ENCODE measurements at regions not wholly inside any gene's neighbourhood (a gene's known extent, or its start where the extent isn't known, plus 50 kb on each side); places are given as distances from the start of the nearest gene placed in this dataset.

DNA sequence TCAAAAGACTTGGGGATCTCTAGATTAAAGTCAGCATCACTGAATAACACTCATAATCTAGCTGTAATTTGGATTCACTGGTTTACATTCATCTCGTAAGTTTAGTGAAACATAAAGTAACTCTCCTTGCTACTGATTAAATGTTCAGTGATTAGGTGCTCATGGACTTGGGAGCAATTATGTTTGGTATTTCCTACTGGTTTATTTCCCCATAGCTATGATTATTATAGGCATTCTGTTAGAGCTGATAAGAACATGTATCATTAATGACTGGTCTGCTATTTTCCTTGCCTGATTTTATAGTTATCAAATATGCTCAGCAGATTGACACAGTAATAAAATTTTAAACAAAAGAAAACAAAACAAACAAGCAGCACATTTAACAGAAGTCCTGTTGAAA, 334.7 kb upstream of the SLC8A1 start:
- DNase-seq (ENCODE audit: low read depth) = no peak
- TF ChIP-seq, protein P1, sequence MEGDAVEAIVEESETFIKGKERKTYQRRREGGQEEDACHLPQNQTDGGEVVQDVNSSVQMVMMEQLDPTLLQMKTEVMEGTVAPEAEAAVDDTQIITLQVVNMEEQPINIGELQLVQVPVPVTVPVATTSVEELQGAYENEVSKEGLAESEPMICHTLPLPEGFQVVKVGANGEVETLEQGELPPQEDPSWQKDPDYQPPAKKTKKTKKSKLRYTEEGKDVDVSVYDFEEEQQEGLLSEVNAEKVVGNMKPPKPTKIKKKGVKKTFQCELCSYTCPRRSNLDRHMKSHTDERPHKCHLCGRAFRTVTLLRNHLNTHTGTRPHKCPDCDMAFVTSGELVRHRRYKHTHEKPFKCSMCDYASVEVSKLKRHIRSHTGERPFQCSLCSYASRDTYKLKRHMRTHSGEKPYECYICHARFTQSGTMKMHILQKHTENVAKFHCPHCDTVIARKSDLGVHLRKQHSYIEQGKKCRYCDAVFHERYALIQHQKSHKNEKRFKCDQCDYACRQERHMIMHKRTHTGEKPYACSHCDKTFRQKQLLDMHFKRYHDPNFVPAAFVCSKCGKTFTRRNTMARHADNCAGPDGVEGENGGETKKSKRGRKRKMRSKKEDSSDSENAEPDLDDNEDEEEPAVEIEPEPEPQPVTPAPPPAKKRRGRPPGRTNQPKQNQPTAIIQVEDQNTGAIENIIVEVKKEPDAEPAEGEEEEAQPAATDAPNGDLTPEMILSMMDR (IDR thresholded peaks at IDR 0.05; ENCODE audit: insufficient read depth, low read depth, low read length) = no peak
- H3K4me3 ChIP-seq (ENCODE audit: low read depth, low read length) = no peak overlapping the region

DNA sequence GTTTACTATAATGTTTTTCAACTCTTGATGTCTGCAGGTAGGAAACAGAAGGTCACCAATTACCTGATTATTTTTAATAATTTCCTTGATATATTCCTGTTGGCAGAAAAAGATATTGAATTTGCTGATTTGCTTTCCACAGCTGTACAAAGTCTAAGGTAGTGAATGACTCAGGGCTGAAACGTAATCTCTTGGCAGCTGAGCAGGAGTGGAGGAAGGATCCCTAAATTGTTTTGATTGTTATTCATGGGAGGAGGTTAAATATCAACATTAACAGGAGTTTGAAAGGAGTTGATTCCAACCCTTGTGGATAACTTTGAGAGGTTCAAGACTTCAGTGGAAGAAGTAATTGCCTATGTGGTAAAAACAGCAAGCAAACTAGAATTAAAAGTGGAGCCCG, 345.2 kb upstream of the SLC8A1 start:
- no peak overlapping the region for H3K4me3 ChIP-seq (ENCODE audit: low read depth, low read length)
- TF ChIP-seq, protein P1 (IDR thresholded peaks at IDR 0.05; ENCODE audit: insufficient read depth, low read depth, low read length) = no peak
- peak; percentile 14 for DNase-seq (ENCODE audit: low read depth)

DNA sequence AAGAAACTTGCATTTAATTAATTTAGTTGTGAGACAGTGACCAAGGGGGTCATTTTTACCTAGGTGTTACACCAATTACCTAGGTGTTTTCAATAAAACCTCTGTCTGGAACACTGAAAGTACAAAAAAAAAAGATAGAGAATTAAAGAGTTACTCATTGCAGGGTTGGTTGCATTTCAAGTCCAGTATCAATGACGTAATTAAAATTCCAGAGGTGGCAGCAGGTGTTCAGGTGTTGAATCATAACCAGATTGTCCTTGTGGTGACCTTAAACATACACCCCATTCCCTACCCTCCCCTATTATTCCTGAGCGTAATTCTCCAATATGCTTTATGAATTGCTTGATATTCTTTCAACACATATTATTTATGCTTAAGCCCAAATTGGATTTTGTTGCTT, 352.0 kb upstream of the SLC8A1 start:
- TF ChIP-seq, protein P1 (IDR thresholded peaks at IDR 0.05; ENCODE audit: insufficient read depth, low read depth, low read length) = no peak
- no peak overlapping the region for H3K4me3 ChIP-seq (ENCODE audit: low read depth, low read length)
- no peak for DNase-seq (ENCODE audit: low read depth)

GRCh38 chr2:40809156-40809555, 357.3 kb upstream of the SLC8A1 start:
- DNase-seq (ENCODE audit: low read depth) = no peak
- no peak overlapping the region for H3K4me3 ChIP-seq (ENCODE audit: low read depth, low read length)
- TF ChIP-seq, protein P1 (IDR thresholded peaks at IDR 0.05; ENCODE audit: insufficient read depth, low read depth, low read length) = no peak

DNA sequence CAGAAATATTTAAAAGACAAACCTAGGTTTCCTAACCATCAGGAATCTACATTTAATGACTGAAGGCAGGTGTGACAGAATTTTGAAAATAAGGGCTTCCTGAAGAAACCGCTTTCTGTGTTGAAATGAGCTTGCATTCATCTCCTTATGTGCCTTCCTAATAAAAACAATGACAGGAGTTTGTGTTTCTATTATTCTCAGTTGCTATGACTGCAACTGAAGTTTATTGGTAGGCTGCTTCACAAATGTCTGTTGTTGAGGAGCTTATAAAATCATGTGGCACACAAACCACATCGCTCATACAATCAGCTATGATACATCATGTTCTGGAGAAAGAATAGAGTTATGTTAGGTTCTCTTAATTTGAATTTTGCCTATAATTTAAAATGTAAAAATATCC, 362.7 kb upstream of the SLC8A1 start:
- DNase-seq (ENCODE audit: low read depth) = no peak
- TF ChIP-seq, protein P1 (IDR thresholded peaks at IDR 0.05; ENCODE audit: insufficient read depth, low read depth, low read length) = no peak
- H3K4me3 ChIP-seq (ENCODE audit: low read depth, low read length) = no peak overlapping the region

DNA sequence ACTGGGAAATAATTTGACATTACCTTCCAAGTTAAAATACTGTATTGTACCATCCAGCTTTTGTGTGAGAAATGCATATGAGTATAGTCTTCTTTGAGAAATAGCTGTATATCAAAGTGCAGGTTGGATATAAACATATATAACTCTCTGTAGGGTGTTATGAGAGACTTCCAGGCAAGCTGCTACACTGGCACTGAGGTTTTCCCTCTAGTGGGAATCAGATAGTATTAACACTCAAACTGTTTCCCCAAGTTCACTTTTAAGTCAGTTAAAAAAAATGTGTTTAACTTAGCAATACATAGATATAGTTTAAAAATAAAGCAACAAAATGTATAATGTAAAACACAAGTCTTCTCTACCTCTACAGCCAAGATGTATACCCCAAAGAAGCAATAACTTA, 368.4 kb upstream of the SLC8A1 start:
- no peak overlapping the region for H3K4me3 ChIP-seq (ENCODE audit: low read depth, low read length)
- DNase-seq (ENCODE audit: low read depth) = no peak
- TF ChIP-seq, protein P1 (IDR thresholded peaks at IDR 0.05; ENCODE audit: insufficient read depth, low read depth, low read length) = peak; percentile 16

GRCh38 chr2:40823478-40823877, 371.6 kb upstream of the SLC8A1 start:
- DNase-seq (ENCODE audit: low read depth) = no peak
- H3K4me3 ChIP-seq (ENCODE audit: low read depth, low read length) = no peak overlapping the region
- TF ChIP-seq, protein P1 (IDR thresholded peaks at IDR 0.05; ENCODE audit: insufficient read depth, low read depth, low read length) = no peak

All from fibroblast of villous mesenchyme (primary cell).